ENCODE measurements at regions not wholly inside any gene's neighbourhood (a gene's known extent, or its start where the extent isn't known, plus 50 kb on each side); places are given as distances from the start of the nearest gene placed in this dataset.

DNA sequence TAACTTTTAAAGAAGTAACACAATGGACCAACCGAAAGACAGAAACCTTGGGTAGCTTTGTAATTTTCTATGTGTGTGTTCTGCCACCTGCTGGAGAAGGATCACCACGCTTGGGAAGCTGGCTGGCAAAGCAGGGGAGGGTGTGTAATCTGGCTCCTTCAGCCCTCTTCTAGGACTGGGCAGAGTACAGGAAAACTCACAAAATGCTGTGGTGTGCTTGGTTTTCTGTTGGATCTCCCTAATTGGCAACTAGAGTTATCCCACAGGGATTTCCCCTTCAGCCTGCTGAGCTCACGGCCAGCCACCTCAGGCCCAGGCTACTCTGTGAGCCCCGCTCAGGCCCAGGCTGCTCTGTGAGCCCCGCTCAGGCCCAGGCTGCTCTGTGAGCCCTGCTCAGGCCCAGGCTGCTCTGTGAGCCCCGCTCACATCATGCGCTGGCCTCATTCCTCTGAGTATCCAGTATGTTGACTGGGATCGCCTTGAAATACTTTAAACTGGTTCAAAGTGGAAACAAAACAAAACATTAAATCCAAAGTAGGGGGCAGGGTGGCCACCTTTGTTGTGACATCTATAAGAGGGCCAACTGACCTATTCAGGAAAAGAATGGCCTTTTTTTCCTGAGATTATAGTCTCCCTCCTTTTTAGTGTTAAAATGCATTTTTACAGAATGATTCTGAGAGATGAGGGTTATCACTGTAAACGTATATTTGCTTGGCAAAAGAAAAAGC, 52.0 kb upstream of the RNU6-8 start:
- peak in 1 of 2 donors; percentile 20 for DNase-seq (ENCODE audit: low read depth in 1 of 2, low spot score in 1 of 2)

DNA sequence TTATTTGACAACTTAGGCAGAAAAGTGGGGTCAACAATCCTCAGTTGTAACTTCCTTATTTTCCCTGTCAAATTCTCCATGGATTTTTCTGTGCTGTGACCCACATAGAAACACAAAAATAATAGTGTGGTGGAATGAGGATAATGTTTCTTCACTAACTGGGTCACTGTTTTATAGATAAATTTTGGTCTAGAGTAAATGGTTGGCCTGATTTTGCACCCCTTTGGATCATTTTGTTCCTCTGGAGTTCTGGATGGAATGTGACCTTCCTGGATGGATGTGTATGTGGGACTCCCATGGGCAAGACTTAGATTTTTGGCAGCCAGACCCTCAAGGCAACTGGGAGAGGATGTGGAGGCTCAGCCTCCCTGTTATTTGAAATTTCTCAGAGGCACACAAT, 52.7 kb upstream of the RNU6-8 start:
- no peak for DNase-seq (ENCODE audit: low read depth in 1 of 2, low spot score in 1 of 2)

DNA sequence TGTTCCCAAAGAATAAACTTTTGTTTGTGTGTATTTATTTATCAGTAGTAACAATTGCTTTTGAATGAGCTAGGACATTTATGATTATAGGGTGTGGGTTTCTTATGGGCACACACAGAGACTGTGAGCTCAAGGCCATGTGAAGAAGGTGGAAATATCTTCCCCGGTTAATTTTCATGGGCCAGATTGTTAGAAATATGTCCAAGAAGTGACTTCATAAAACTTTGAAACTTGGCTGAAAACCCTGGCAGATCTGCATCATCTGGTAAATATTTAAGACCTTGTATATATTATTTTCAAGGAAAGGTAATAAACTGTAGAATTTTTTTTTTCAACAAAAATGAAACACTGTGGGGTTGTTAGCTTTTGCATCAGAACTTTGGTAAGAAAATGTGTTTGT, 53.5 kb upstream of the RNU6-8 start:
- no peak for DNase-seq (ENCODE audit: low read depth in 1 of 2, low spot score in 1 of 2)

DNA sequence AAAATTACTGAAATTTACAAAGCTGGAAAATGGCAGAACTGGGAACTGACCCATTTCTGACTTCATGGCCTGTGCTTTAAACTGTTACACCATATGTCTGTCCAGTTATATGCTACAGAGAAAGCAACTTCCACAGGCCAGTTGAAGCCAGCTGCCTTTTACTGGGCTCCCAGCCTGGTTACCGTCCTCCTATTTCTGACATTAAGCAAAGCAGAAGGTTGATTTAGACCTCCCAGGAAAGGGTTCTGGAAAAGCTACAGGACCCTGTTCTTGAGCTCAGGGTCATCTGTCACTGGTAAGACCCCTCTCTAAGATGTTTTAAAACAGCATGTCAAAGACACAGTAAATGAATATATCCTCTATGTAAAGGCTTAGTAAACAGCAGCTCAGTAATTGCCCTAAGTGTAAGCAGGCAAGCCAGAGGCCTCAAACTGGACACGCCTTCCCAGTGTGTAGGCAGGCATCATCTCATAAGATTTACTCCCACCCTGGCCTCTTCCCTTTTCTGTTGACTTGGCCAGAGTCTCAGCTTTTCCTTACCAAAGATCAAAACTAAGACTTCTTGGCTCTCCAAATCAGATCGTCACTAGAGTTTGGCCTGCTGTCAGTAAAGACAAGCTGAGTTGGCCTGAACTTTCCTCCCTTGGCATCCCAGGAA, 55.4 kb upstream of the RNU6-8 start:
- no peak for DNase-seq (ENCODE audit: low read depth in 1 of 2, low spot score in 1 of 2)

DNA sequence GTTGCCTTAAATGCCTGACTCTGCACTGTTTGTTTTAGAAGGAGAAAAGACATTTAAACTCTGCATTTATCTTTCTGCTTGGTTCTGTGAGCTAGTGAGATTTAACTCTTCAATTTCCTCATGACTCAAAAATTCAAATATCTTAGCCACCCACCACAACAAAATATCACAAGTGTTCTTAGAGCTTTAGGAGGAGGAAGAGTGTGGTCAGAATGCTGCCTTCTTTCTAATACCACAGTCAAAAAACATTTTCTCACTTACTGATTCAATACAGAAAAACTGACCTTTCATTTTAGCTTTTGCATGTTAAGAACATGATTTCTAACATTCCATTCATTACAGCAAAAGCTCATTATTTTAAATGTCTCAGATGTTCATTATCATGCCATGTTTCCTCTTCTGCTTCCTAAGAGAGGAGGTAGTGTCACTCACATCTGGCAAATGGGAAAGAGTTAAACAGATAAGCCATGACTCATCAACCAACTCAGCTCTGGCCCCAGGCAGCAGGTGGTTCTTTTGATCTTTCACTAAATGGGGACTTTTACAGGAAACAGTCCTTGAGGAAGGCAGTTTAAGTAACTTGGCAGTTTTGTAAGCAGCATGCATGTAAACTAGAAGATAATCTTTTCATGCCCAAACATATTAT, 56.4 kb upstream of the RNU6-8 start:
- DNase-seq (ENCODE audit: low read depth in 1 of 2, low spot score in 1 of 2) = no peak

DNA sequence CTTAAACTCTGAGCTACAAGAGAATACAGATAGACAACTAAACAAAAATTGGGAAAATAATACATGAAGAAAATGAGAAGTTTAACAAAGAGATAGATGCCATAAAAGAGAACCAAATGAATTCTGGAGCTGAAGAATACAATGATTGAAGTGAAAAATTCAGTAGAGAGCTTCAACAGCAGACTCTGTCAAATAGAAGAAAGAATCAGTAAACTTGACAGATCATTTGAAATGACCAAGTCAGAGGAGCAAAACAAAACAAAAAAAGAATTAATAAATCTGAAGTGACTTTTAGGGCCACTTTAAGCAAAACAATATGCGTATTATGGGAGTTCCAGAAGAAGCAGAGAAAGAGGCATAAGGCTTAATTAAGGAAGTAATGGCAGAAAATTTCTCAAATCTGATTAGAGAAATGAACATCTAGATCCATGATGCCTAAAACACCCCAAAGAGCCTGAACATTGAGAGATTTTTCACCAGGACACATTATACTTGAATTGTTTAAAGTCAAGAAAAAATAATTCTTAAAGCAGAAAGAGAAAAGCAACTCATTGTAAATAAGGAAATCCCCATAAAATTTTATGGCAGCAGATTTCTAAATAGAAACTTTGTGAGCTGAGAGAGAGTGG, 61.0 kb upstream of the RNU6-8 start:
- DNase-seq (ENCODE audit: low read depth in 1 of 2, low spot score in 1 of 2) = no peak

DNA sequence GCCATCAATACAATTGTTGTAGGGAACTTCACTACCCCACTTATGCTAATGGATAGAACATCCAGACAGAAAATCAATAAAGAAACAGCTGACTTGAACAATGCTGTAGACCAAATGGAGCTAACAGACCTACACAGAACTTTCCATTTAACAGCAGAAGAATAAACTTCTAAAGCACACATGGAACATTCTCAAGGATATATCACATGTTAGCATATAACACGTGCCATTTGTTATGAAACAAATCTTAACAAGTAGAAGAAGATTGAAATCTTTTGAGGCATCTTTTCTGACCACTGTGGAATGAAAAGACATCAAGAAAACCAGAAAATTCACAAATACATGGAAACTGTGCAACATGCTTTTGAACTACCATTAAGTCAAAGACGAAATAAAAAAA, 62.5 kb upstream of the RNU6-8 start:
- DNase-seq (ENCODE audit: low read depth in 1 of 2, low spot score in 1 of 2) = no peak

DNA sequence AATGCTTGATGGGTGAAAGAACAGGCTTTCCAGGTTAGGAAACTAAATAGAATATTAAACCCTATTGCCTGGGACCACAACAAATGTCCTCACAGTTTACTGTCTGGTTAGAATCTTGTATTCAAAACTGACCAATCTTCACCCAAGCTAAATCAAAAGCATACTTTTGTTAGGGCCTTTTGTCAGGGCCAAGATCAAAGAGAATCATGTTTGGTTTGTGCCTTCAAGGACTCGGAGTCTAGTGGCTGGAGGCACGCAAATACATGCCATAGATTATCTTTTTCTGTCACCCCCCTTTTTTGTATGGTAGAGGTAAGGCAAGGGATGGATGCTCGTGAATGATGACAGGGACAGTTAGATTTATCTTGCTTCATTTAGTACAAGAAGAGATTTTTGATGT, 51.1 kb upstream of the AKAP6 start:
- no peak for DNase-seq (ENCODE audit: low read depth in 1 of 2, low spot score in 1 of 2)

All from stimulated activated CD4-positive, alpha-beta T cell treated with anti-CD3 and anti-CD28 coated beads, Interleukin-15, amount 100 ng/mL, for 1 hour (primary cell).